B cell (primary cell): ENCODE measurements at regions not wholly inside any gene's neighbourhood (a gene's known extent, or its start where the extent isn't known, plus 50 kb on each side); places are given as distances from the start of the nearest gene placed in this dataset.

Experiments
- ATAC-seq: fragments of 200-7000 bp; cut with Tn5 transposase; one replicate; pipeline ENCODE4 v1.10.0; 2021; ENCODE audit warnings: low read depth, mild to moderate bottlenecking, moderate number of reproducible peaks, moderate library complexity
- CTCF ChIA-PET: fragments of 350-600 bp; sonication (Branson Sonifier 250); formaldehyde crosslinking; loops from one replicate; lab custom pipeline; 2021; ENCODE audit warnings: antibody characterized with exemption, inconsistent platforms; lab: Charles Lee
- POLR2A ChIA-PET: fragments of 350-600 bp; sonication (Branson Sonifier 250); formaldehyde crosslinking; loops from one replicate; lab custom pipeline; 2021; ENCODE audit warnings: antibody characterized with exemption; lab: Charles Lee
- DNase-seq: peaks from one replicate; pipeline ENCODE4 v3.0.0; 2013
- H2AFZ ChIP-seq: 2 replicates; pipeline ENCODE4 v1.6.1; 2012; ENCODE audit warnings: mild to moderate bottlenecking, low read depth, low read length; ENCODE audit not compliant: insufficient read depth, poor library complexity, severe bottlenecking
- H3K27ac ChIP-seq, 2 donors: 1 replicate in 1 of 2; 2 replicates in 1 of 2; pipeline ENCODE4 v1.5.1; 2012 to 2013; ENCODE audit warnings: low read length in 2 of 2, mild to moderate bottlenecking in 2 of 2, moderate library complexity in 1 of 2
- H3K27me3 ChIP-seq, 4 experiments: fragments of 200-600 bp in 1 of 4; sonication (generic) in 1 of 4; replicated peaks in 1 of 4; 1 replicate in 2 of 4; 2 replicates in 2 of 4; pipeline versions ENCODE4 v1.6.1 to v1.7.0; 2013 to 2016; ENCODE audit warnings: low read length in 3 of 4, mild to moderate bottlenecking in 2 of 4, mixed read lengths in 1 of 4, moderate library complexity in 1 of 4; ENCODE audit not compliant: insufficient read depth in 4 of 4, control insufficient read depth in 3 of 4; ENCODE audit errors: control extremely low read depth in 1 of 4
- H3K36me3 ChIP-seq, 2 experiments: replicated peaks in 1 of 2; 1 replicate in 1 of 2; 2 replicates in 1 of 2; pipeline versions ENCODE4 v1.6.1 to v1.7.1; 2013; ENCODE audit warnings: low read length in 1 of 2; ENCODE audit not compliant: insufficient read depth in 2 of 2, control insufficient read depth in 1 of 2; ENCODE audit errors: control extremely low read depth in 1 of 2, extremely low read depth in 1 of 2
- H3K4me1 ChIP-seq, 2 donors: fragments of 200-600 bp in 1 of 2; sonication (generic) in 1 of 2; 1 replicate in 1 of 2; 2 replicates in 1 of 2; pipeline versions ENCODE4 v1.5.1 to v1.6.1; 2013 to 2017; ENCODE audit warnings: low read length in 2 of 2; ENCODE audit not compliant: control insufficient read depth in 2 of 2, insufficient read depth in 2 of 2
- H3K4me2 ChIP-seq: replicated peaks from 2 replicates; pipeline ENCODE3; 2012; ENCODE audit warnings: mild to moderate bottlenecking, low read depth, low read length; ENCODE audit not compliant: poor library complexity, severe bottlenecking
- H3K4me3 ChIP-seq, 5 experiments: fragments of 200-600 bp in 1 of 5; sonication (generic) in 1 of 5; 1 replicate in 3 of 5; 2 replicates in 2 of 5; pipeline versions ENCODE4 v1.5.1 to v1.7.0; 2011 to 2016; ENCODE audit warnings: low read length in 4 of 5, mild to moderate bottlenecking in 4 of 5, low read depth in 2 of 5, control low read depth in 1 of 5, moderate library complexity in 1 of 5; ENCODE audit not compliant: insufficient read depth in 1 of 5; ENCODE audit errors: control extremely low read depth in 1 of 5, extremely low read depth in 1 of 5
- H3K79me2 ChIP-seq: fragments of 200-600 bp; sonication (generic); one replicate; pipeline ENCODE4 v1.6.0; 2016; ENCODE audit warnings: low read length; ENCODE audit not compliant: control insufficient read depth, insufficient read depth
- H3K9ac ChIP-seq: fragments of 200-600 bp; sonication (generic); 2 replicates; pipeline ENCODE4 v1.6.1; 2017; ENCODE audit warnings: mild to moderate bottlenecking, low read length, moderate library complexity
- H3K9me3 ChIP-seq, 3 donors: one replicate each; pipeline versions ENCODE4 v1.6.1 to v1.7.1; 2013; ENCODE audit warnings: low read length in 2 of 3; ENCODE audit not compliant: control insufficient read depth in 2 of 3, insufficient read depth in 1 of 3; ENCODE audit errors: control extremely low read depth in 1 of 3
- H4K20me1 ChIP-seq: 2 replicates; pipeline ENCODE4 v1.6.0; 2012; ENCODE audit warnings: mild to moderate bottlenecking, low read length; ENCODE audit not compliant: insufficient read depth, control insufficient read depth, poor library complexity, severe bottlenecking
- H3K27ac Mint-ChIP-seq: one replicate; pipeline ENCODE4 v1.8.0; 2021; ENCODE audit warnings: mixed read lengths
- H3K27me3 Mint-ChIP-seq: one replicate; pipeline ENCODE4 v1.8.0; 2021; ENCODE audit warnings: mixed read lengths
- H3K4me1 Mint-ChIP-seq: one replicate; pipeline ENCODE4 v1.8.0; 2021; ENCODE audit warnings: mixed read lengths
- H3K4me3 Mint-ChIP-seq: one replicate; pipeline ENCODE4 v1.8.0; 2021; ENCODE audit warnings: mixed read lengths
- H3K9me3 Mint-ChIP-seq: one replicate; pipeline ENCODE4 v1.8.0; 2022; ENCODE audit warnings: mixed read lengths; ENCODE audit not compliant: insufficient read depth
- CTCF ChIP-seq: fragments of 200-600 bp; IDR thresholded peaks from one replicate; pipeline ENCODE4 v1.8.0; 2022; ENCODE audit warnings: antibody characterized with exemption, mild to moderate bottlenecking
- EZH2 ChIP-seq: IDR thresholded peaks from 2 replicates; pipeline ENCODE4 v1.6.1; 2012; ENCODE audit warnings: borderline replicate concordance, low read depth, mild to moderate bottlenecking, moderate library complexity, low read length; ENCODE audit not compliant: insufficient read depth, poor library complexity, severe bottlenecking
- WGBS: methylation state at CpG from one replicate; pipeline ENCODE4 v1.1.5; 2013; ENCODE audit warnings: missing lambda C conversion rate; ENCODE audit not compliant: insufficient coverage; 5-methylcytosine and 5-hydroxymethylcytosine counted together
- intact Hi-C: fragments of 100-400 bp; cut with micrococcal nuclease; formaldehyde crosslinking; loops from one replicate; pipeline ENCODE4 v1.10.0; 2022

- no peaks in the 10 kb centered on the region for H3K27me3 Mint-ChIP-seq
- no peaks in the 10 kb centered on the region for H3K79me2 ChIP-seq
- H3K4me3 Mint-ChIP-seq, result no peak overlapping the region
- TF ChIP-seq EZH2 (no peak), CTCF (no peak)
- ATAC-seq (no peak), DNase-seq (no peak)
- no peaks in the 10 kb centered on the region for H3K4me1 Mint-ChIP-seq
- no peak overlapping the region for H3K27ac ChIP-seq
- no peaks in the 10 kb centered on the region for H3K36me3 ChIP-seq
- CTCF ChIA-PET, result no interaction called here
- H3K9ac ChIP-seq, result no peak overlapping the region
- H3K4me3 ChIP-seq, result no peak overlapping the region
- H3K27ac Mint-ChIP-seq, result no peak overlapping the region
- POLR2A ChIA-PET, result no interaction called here
- intact Hi-C loops, result no loop called here
- no peak overlapping the region for H2AFZ ChIP-seq
- peaks cover 4% of the 10 kb centered on the region for H3K9me3 Mint-ChIP-seq
- no peaks in the 10 kb centered on the region for H3K27me3 ChIP-seq
- H3K4me1 ChIP-seq, result no peaks in the 10 kb centered on the region
- H3K9me3 ChIP-seq, result no peaks in the 10 kb centered on the region
- no peak overlapping the region for H3K4me2 ChIP-seq
- no peaks in the 10 kb centered on the region for H4K20me1 ChIP-seq
These were observed 1637.9 kb upstream of the ACO1 start for GRCh38 chr9:30746589-30746988.

- CTCF ChIA-PET, result no interaction called here
- POLR2A ChIA-PET, result no interaction called here
- no peaks in the 10 kb centered on the region for H3K36me3 ChIP-seq
- ATAC-seq (no peak), DNase-seq (no peak)
- no peak overlapping the region for H2AFZ ChIP-seq
- no peak for TF ChIP-seq CTCF
- no peak for TF ChIP-seq EZH2
- no peak overlapping the region for H3K9ac ChIP-seq
- H3K4me3 ChIP-seq, result no peak overlapping the region
- Mint-ChIP-seq H3K4me3 (no peak overlapping the region), H3K9me3 (no peaks in the 10 kb centered on the region), H3K4me1 (no peaks in the 10 kb centered on the region), H3K27ac (no peak overlapping the region), H3K27me3 (no peaks in the 10 kb centered on the region)
- no peaks in the 10 kb centered on the region for H3K4me1 ChIP-seq
- WGBS, result 89% methylated on average over 8 of the region's 8 CpGs
- intact Hi-C loops, result no loop called here
- H3K27me3 ChIP-seq, result no peaks in the 10 kb centered on the region
- H4K20me1 ChIP-seq, result no peaks in the 10 kb centered on the region
- H3K9me3 ChIP-seq, result peaks cover 0 to 16% (median 0%) of the 10 kb centered on the region in 3 donors
- H3K27ac ChIP-seq, result no peak overlapping the region
- no peaks in the 10 kb centered on the region for H3K79me2 ChIP-seq
- H3K4me2 ChIP-seq, result no peak overlapping the region
These were observed 1626.7 kb upstream of the ACO1 start for GRCh38 chr9:30757723-30758122.
